IMR-90 (cell line): ENCODE measurements at regions not wholly inside any gene's neighbourhood (a gene's known extent, or its start where the extent isn't known, plus 50 kb on each side); places are given as distances from the start of the nearest gene placed in this dataset.

Experiments
- CTCF ChIP-seq: conservative IDR thresholded peaks from 2 replicates; pipeline ENCODE4 v1.5.1; 2012; ENCODE audit warnings: mild to moderate bottlenecking, low read depth, low read length, improper control_type of control experiment
- POLR2A ChIP-seq: IDR thresholded peaks from 2 replicates; pipeline ENCODE4 v1.6.1; 2012; ENCODE audit warnings: mild to moderate bottlenecking, low read depth, low read length
- RCOR1 ChIP-seq: IDR thresholded peaks from 2 replicates; pipeline ENCODE4 v1.6.1; 2012; ENCODE audit warnings: mild to moderate bottlenecking, low read length, improper control_type of control experiment; ENCODE audit not compliant: insufficient replicate concordance
- RFX5 ChIP-seq: IDR thresholded peaks from 2 replicates; pipeline ENCODE4 v1.8.0; 2012; ENCODE audit warnings: low read depth, mild to moderate bottlenecking, low read length, moderate library complexity

GRCh38 chr9:13576101-13576500 lies 296.6 kb upstream of the MPDZ start:
- TF ChIP-seq CTCF (no peak), POLR2A (no peak), RFX5 (no peak), RCOR1 (no peak)
